Gastroesophageal sphincter (tissue), 3 donors: ENCODE measurements at regions not wholly inside any gene's neighbourhood (a gene's known extent, or its start where the extent isn't known, plus 50 kb on each side); places are given as distances from the start of the nearest gene placed in this dataset.

Experiments used
- CTCF ChIP-seq, 4 experiments: fragments of 200-600 bp in 2 of 4; fragments of 450-650 bp in 2 of 4; sonication (generic) in 1 of 4; IDR thresholded peaks; one replicate each; pipeline ENCODE4 v1.5.1; 2017 to 2019; ENCODE audit warnings: antibody characterized with exemption in 4 of 4, mild to moderate bottlenecking in 2 of 4, moderate library complexity in 2 of 4
- POLR2AphosphoS5 ChIP-seq: sonication (generic); formaldehyde crosslinking; IDR thresholded peaks from one replicate; pipeline ENCODE4 v1.6.1; 2017; ENCODE audit warnings: antibody characterized with exemption

- no peak for TF ChIP-seq POLR2AphosphoS5
- no peak for TF ChIP-seq CTCF (IDR thresholded peaks at IDR 0.05)
Measured at GRCh38 chr2:82215212-82215611, 1910.7 kb upstream of the LRRTM1 start.
